BJ (cell line): ENCODE measurements at regions not wholly inside any gene's neighbourhood (a gene's known extent, or its start where the extent isn't known, plus 50 kb on each side); places are given as distances from the start of the nearest gene placed in this dataset.

Experiments used
- CTCF ChIA-PET: fragments of 350-600 bp; formaldehyde crosslinking; extraction: SDS; loops from one replicate; lab custom pipeline; 2021; ENCODE audit warnings: antibody characterized with exemption, inconsistent platforms; lab: Yijun Ruan, JAX
- POLR2A ChIA-PET: fragments of 300-600 bp; sonication (Branson Sonifier 250); formaldehyde crosslinking; extraction: SDS; loops from one replicate; lab custom pipeline; 2021; ENCODE audit warnings: antibody characterized with exemption; lab: Charles Lee
- DNase-seq: peaks from one replicate; pipeline ENCODE4 v3.0.0-alpha.2; 2011; ENCODE audit warnings: low read depth
- H3K27me3 ChIP-seq: 2 replicates; pipeline ENCODE4 v1.6.0; 2011; ENCODE audit warnings: low read length; ENCODE audit not compliant: control insufficient read depth, insufficient read depth
- H3K36me3 ChIP-seq: 2 replicates; pipeline ENCODE4 v1.5.1; 2011; ENCODE audit warnings: low read length; ENCODE audit not compliant: control insufficient read depth, insufficient read depth
- H3K4me3 ChIP-seq: 2 replicates; pipeline ENCODE4 v1.5.1; 2011; ENCODE audit warnings: low read depth, mild to moderate bottlenecking, control low read depth, low read length
- CTCF ChIP-seq: IDR thresholded peaks from 2 replicates; pipeline ENCODE4 v1.5.1; 2011; ENCODE audit warnings: low read depth, mild to moderate bottlenecking, control low read depth, inconsistent platforms, low read length, moderate library complexity; ENCODE audit not compliant: insufficient read depth

- Histone ChIP-seq H3K4me3 (no peak overlapping the region), H3K36me3 (no peaks in the 10 kb centered on the region), H3K27me3 (0 out of 2 replicates have a peak, but pooled peaks cover 2% of the 10 kb centered on the region)
- CTCF ChIA-PET: interaction anchor here (1.5 kb wide), 1 partner anchor 20 kb away, joined by 5 read pairs; no protein-coding TSS in a partner anchor
- POLR2A ChIA-PET: no interaction called here
- no peak for TF ChIP-seq CTCF
- DNase-seq: no peak
Observed at GRCh38 chr7:155211173-155211572, 86.5 kb upstream of the INSIG1 start.

DNA sequence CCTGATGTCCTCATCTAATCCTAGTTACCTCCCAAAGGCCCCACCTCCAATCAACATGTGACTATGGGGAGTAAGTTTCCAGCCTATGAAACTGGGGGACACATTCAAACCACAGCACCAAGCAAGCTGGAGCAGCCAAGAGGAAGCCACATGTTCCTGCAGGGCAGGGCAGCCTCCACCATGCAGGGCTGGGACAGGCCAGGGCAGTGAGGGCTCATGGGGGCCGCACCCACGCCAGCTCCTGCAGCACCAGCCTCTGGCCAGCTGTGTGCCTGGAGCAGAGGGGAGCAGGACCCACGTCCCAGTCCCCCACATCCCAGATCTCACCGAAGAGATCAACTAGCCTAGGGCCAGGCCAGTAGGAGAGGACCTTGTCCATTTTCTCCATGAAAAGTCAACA lies 85.9 kb upstream of the INSIG1 start:
- no peak for TF ChIP-seq CTCF
- ChIA-PET CTCF (interaction anchor here (0.8 to 1.5 kb wide), 2 partner anchors 16 to 21 kb away, joined by 3 to 5 read pairs; no protein-coding TSS in a partner anchor), POLR2A (no interaction called here)
- Histone ChIP-seq H3K27me3 (0 out of 2 replicates have a peak, but pooled peaks cover 2% of the 10 kb centered on the region), H3K36me3 (no peaks in the 10 kb centered on the region), H3K4me3 (no peak overlapping the region)
- DNase-seq: no peak

DNA sequence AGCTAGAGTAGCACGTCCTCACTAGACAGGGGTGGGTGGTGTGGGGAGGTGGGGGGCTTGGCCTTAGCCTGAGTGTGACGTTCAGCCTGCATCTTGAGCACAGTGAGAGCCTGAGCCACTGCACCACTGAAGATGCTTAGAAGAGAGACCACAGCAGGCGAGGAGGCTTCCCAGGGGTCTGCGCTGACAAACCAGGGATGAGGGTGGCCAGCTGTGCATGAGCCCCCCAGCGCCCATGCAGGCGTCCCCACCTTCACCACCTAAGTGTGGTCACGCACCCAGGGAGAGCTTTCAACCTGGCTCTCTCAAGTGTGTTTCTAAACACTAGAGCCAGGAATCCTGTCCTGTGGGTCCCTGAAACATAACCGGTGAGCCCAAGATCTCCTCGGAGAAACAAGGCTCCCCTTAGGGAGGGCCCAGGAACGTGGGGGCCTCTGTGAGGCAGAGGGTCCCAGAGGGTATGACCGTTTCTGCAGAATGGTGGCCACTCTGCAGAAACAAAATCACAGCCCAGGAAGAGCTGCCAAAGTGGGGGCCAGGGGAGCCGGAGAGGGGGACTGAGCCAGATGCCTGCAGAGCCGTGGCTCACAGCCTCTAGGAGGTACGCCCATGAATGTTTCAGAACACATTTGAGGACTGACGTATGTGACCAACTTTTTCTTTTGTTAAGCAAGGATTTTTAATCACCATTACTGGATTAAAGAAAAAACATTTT lies 85.2 kb upstream of the INSIG1 start:
- CTCF ChIA-PET: interaction anchor here (0.8 to 1.5 kb wide), 2 partner anchors 15 to 22 kb away, joined by 3 to 5 read pairs; no protein-coding TSS in a partner anchor
- H3K4me3 ChIP-seq: no peak overlapping the region
- no peaks in the 10 kb centered on the region for H3K36me3 ChIP-seq
- POLR2A ChIA-PET: no interaction called here
- DNase-seq: no peak
- H3K27me3 ChIP-seq: 0 out of 2 replicates have a peak, but pooled peaks cover 2% of the 10 kb centered on the region
- TF ChIP-seq CTCF: no peak

DNA sequence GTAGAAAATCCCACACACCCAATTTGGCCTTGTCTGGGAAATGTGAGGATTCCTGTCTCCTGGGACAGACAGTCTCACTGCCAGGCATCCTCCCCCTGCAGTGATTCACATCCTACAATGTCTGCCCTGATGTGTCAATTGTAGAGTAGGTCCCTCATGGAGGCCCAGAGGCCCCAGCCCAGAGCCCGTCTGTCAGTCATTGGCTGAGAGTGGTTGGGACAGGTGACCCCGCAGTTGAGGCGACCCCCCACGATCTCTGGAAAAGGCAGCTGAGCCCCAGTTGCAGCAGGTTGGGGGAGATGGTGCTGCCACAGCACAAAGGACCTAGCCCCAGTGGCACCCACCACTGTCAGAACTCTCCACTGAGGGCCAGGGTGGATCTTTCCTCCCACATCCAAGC lies 84.3 kb upstream of the INSIG1 start:
- DNase-seq: no peak
- Histone ChIP-seq H3K4me3 (no peak overlapping the region), H3K27me3 (peaks cover 2% of the 10 kb centered on the region; the same call in 1 of the 2 replicates), H3K36me3 (no peaks in the 10 kb centered on the region)
- CTCF ChIA-PET: interaction anchor here (1.1 kb wide), 1 partner anchor 132 kb away, joined by 3 read pairs; no protein-coding TSS in a partner anchor
- no peak for TF ChIP-seq CTCF
- POLR2A ChIA-PET: no interaction called here

DNA sequence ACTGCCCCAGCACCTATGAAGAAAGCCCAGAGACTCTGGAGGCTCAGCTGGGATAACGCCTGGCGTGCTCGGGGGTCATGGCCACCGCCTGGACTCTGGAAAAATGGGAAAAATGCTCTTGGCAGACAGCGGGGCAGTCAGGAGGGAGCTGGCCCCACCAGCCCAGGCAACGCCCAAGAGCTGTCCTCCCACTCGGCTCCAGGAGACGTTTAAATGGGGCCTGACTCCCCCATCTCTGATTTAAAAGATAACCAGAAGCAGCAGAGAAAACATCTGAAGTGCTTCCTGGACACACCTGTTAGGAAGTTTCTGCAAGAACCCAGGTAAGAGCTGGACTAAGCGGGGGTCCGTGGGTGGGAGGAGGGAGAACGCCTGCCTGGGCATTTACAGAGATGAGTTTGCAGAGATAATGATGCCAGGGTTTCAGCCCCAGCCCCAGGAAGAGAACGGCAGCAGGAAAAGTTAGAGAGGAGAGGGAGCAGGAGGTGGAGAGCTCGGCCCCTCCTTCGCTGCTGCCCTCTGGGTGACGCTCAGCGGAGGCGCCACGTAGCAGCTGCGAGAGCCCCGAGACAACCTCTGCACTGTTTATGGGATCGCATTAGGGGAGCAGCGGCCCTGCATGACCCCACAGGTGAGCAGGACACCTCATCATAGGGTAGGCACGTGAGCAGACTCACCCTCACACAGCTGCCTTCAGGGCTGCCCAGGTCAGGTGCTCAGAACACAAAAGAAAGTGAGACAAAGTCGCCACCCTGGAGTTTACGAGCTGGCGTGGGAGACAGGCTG lies 83.5 kb upstream of the INSIG1 start:
- no peak for TF ChIP-seq CTCF
- CTCF ChIA-PET: interaction anchor here (1.1 to 1.2 kb wide), 2 partner anchors 25 to 131 kb away, joined by 3 read pairs; no protein-coding TSS in a partner anchor
- POLR2A ChIA-PET: no interaction called here
- Histone ChIP-seq H3K27me3 (peaks cover 3% of the 10 kb centered on the region; the same call in 1 of the 2 replicates), H3K4me3 (peak overlapping the region; percentile 34), H3K36me3 (no peaks in the 10 kb centered on the region)
- DNase-seq: no peak
